PFSK-1 (cell line): ENCODE measurements at regions not wholly inside any gene's neighbourhood (a gene's known extent, or its start where the extent isn't known, plus 50 kb on each side); places are given as distances from the start of the nearest gene placed in this dataset.

ENCODE experiments used
- POLR2AphosphoS5 ChIP-seq: IDR thresholded peaks from 2 replicates; pipeline ENCODE4 v1.6.1; 2012; ENCODE audit warnings: low read depth, mild to moderate bottlenecking, control low read depth, low read length, moderate library complexity
- SIN3A ChIP-seq: IDR thresholded peaks from 2 replicates; pipeline ENCODE4 v1.6.1; 2012; ENCODE audit warnings: mild to moderate bottlenecking, low read length, moderate library complexity, borderline replicate concordance; ENCODE audit not compliant: insufficient read depth
- TF ChIP-seq, protein P1 (sequence below), 2 experiments: IDR thresholded peaks; 2 replicates each; pipeline versions ENCODE4 v1.6.1 to v1.8.0; 2011 to 2012; ENCODE audit warnings: low read depth in 2 of 2, low read length in 2 of 2, control low read depth in 1 of 2, inconsistent platforms in 1 of 2, mild to moderate bottlenecking in 1 of 2, moderate library complexity in 1 of 2; ENCODE audit not compliant: insufficient read depth in 1 of 2

DNA sequence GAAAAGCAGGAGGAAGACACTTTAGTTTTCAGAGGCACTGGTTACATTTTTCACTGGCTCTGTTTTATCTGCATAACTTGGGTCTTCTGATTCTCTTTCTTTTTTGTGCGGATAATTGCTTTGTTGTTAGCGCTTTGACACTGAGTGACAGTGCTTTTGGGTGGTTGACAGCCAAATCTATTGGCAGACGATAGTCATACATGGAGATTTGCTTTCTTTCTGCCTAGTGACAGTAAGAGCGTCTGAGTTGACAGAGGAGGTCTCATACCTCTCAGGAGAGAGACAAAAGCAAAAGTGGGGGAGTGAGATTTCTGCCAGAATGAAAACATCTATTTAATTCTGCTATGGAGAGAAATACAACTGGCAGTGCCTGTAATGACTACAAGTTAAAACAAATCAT is 2278.0 kb upstream of the WWC1 start:
- TF ChIP-seq POLR2AphosphoS5 (no peak), SIN3A (no peak)
- TF ChIP-seq, protein P1, sequence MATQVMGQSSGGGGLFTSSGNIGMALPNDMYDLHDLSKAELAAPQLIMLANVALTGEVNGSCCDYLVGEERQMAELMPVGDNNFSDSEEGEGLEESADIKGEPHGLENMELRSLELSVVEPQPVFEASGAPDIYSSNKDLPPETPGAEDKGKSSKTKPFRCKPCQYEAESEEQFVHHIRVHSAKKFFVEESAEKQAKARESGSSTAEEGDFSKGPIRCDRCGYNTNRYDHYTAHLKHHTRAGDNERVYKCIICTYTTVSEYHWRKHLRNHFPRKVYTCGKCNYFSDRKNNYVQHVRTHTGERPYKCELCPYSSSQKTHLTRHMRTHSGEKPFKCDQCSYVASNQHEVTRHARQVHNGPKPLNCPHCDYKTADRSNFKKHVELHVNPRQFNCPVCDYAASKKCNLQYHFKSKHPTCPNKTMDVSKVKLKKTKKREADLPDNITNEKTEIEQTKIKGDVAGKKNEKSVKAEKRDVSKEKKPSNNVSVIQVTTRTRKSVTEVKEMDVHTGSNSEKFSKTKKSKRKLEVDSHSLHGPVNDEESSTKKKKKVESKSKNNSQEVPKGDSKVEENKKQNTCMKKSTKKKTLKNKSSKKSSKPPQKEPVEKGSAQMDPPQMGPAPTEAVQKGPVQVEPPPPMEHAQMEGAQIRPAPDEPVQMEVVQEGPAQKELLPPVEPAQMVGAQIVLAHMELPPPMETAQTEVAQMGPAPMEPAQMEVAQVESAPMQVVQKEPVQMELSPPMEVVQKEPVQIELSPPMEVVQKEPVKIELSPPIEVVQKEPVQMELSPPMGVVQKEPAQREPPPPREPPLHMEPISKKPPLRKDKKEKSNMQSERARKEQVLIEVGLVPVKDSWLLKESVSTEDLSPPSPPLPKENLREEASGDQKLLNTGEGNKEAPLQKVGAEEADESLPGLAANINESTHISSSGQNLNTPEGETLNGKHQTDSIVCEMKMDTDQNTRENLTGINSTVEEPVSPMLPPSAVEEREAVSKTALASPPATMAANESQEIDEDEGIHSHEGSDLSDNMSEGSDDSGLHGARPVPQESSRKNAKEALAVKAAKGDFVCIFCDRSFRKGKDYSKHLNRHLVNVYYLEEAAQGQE (IDR thresholded peaks at IDR 0.05; ENCODE audit: insufficient read depth in 1 of 2, low read depth in 2 of 2, low read length in 2 of 2): no peak
